H9 (cell line): ENCODE measurements at regions not wholly inside any gene's neighbourhood (a gene's known extent, or its start where the extent isn't known, plus 50 kb on each side); places are given as distances from the start of the nearest gene placed in this dataset.

ENCODE experiments used
- DNase-seq: peaks from one replicate; pipeline ENCODE4 v3.0.0-alpha.2; 2017
- H2AFZ ChIP-seq: one replicate; pipeline ENCODE4 v1.6.1; 2013; ENCODE audit warnings: mild to moderate bottlenecking, low read length, control low read depth, moderate library complexity
- H2AK5ac ChIP-seq: 2 replicates; pipeline ENCODE4 v1.6.1; 2013; ENCODE audit warnings: low read length, control low read depth, mixed read lengths; ENCODE audit not compliant: insufficient read length
- H2BK120ac ChIP-seq: one replicate; pipeline ENCODE4 v1.6.1; 2013; ENCODE audit warnings: low read depth, mild to moderate bottlenecking, low read length, control low read depth, inconsistent platforms; ENCODE audit not compliant: poor library complexity, severe bottlenecking
- H2BK12ac ChIP-seq: 2 replicates; pipeline ENCODE4 v1.6.1; 2013; ENCODE audit warnings: low read length, control low read depth, mixed read lengths, low read depth; ENCODE audit not compliant: insufficient read length
- H2BK15ac ChIP-seq: 2 replicates; pipeline ENCODE4 v1.6.1; 2013; ENCODE audit warnings: low read depth, low read length, control low read depth
- H2BK20ac ChIP-seq: one replicate; pipeline ENCODE4 v1.6.1; 2013; ENCODE audit warnings: low read depth, mild to moderate bottlenecking, low read length, control low read depth, inconsistent platforms; ENCODE audit not compliant: poor library complexity, severe bottlenecking
- H2BK5ac ChIP-seq: 2 replicates; pipeline ENCODE4 v1.6.1; 2013; ENCODE audit warnings: low read length, control low read depth, mixed read lengths; ENCODE audit not compliant: insufficient read length
- H3K14ac ChIP-seq: 2 replicates; pipeline ENCODE4 v1.6.1; 2013; ENCODE audit warnings: low read length, control low read depth; ENCODE audit not compliant: insufficient read depth
- H3K18ac ChIP-seq: 2 replicates; pipeline ENCODE4 v1.6.1; 2013; ENCODE audit warnings: low read depth, mild to moderate bottlenecking, mixed read lengths, low read length, control low read depth; ENCODE audit not compliant: insufficient read length
- H3K23ac ChIP-seq: 2 replicates; pipeline ENCODE4 v1.6.1; 2013; ENCODE audit warnings: low read length, control low read depth, mixed read lengths, low read depth; ENCODE audit not compliant: insufficient read length
- H3K23me2 ChIP-seq: 2 replicates; pipeline ENCODE4 v1.6.1; 2013; ENCODE audit warnings: low read depth, mild to moderate bottlenecking, mixed read lengths, low read length, control low read depth; ENCODE audit not compliant: insufficient read length, poor library complexity, severe bottlenecking
- H3K27ac ChIP-seq: 2 replicates; pipeline ENCODE4 v1.5.1; 2013; ENCODE audit warnings: low read length, control low read depth, mixed read lengths, low read depth; ENCODE audit not compliant: insufficient read length
- H3K27me3 ChIP-seq: 2 replicates; pipeline ENCODE4 v1.6.1; 2013; ENCODE audit warnings: low read length, control low read depth, inconsistent platforms; ENCODE audit not compliant: insufficient read depth
- H3K4ac ChIP-seq: 2 replicates; pipeline ENCODE4 v1.6.1; 2013; ENCODE audit warnings: low read depth, mild to moderate bottlenecking, control low read depth, inconsistent platforms, low read length, moderate library complexity
- H3K4me1 ChIP-seq: 2 replicates; pipeline ENCODE4 v1.6.1; 2013; ENCODE audit warnings: low read length, control low read depth, inconsistent platforms; ENCODE audit not compliant: insufficient read depth
- H3K4me2 ChIP-seq: 2 replicates; pipeline ENCODE4 v1.6.1; 2013; ENCODE audit warnings: low read length, control low read depth, mixed read lengths; ENCODE audit not compliant: insufficient read length, insufficient read depth
- H3K56ac ChIP-seq: 2 replicates; pipeline ENCODE4 v1.6.1; 2013; ENCODE audit warnings: low read depth, mild to moderate bottlenecking, mixed read lengths, low read length, control low read depth; ENCODE audit not compliant: insufficient read length
- H3K79me1 ChIP-seq: 2 replicates; pipeline ENCODE4 v1.6.1; 2013; ENCODE audit warnings: low read depth, mild to moderate bottlenecking, moderate library complexity, low read length, control low read depth, inconsistent platforms; ENCODE audit not compliant: insufficient read depth, poor library complexity, severe bottlenecking
- H3K79me2 ChIP-seq: 2 replicates; pipeline ENCODE4 v1.6.1; 2013; ENCODE audit warnings: low read length, control low read depth, inconsistent platforms; ENCODE audit not compliant: insufficient read depth
- H3K9ac ChIP-seq: 2 replicates; pipeline ENCODE4 v1.6.1; 2013; ENCODE audit warnings: low read length, control low read depth, mixed read lengths; ENCODE audit not compliant: insufficient read length; ENCODE audit errors: extremely low read depth
- H3K9me3 ChIP-seq: one replicate; pipeline ENCODE4 v1.6.1; 2013; ENCODE audit warnings: low read depth, low read length, inconsistent platforms; ENCODE audit not compliant: control insufficient read depth
- H3T11ph ChIP-seq: one replicate; pipeline ENCODE4 v1.6.1; 2013; ENCODE audit warnings: mild to moderate bottlenecking, low read length, control low read depth, inconsistent platforms
- H4K20me1 ChIP-seq: one replicate; pipeline ENCODE4 v1.6.1; 2013; ENCODE audit not compliant: control insufficient read depth, insufficient read length, insufficient read depth
- H4K5ac ChIP-seq: 2 replicates; pipeline ENCODE4 v1.6.1; 2013; ENCODE audit warnings: low read depth, mild to moderate bottlenecking, mixed read lengths, low read length, control low read depth; ENCODE audit not compliant: insufficient read length
- H4K8ac ChIP-seq: replicated peaks from 2 replicates; pipeline ENCODE4 v1.6.1; 2013; ENCODE audit warnings: low read length, control low read depth, mixed read lengths, low read depth; ENCODE audit not compliant: insufficient read length
- H4K91ac ChIP-seq: 2 replicates; pipeline ENCODE4 v1.6.1; 2013; ENCODE audit warnings: low read depth, mild to moderate bottlenecking, moderate library complexity, mixed read lengths, low read length, control low read depth; ENCODE audit not compliant: insufficient read length
- H3K27ac Mint-ChIP-seq, 3 experiments: 2 replicates in 2 of 3; 3 replicates in 1 of 3; pipeline ENCODE4 v1.8.0; 2020 to 2021; ENCODE audit warnings: mixed read lengths in 3 of 3, mild to moderate bottlenecking in 1 of 3, moderate library complexity in 1 of 3
- H3K27me3 Mint-ChIP-seq: 2 replicates; pipeline ENCODE4 v1.8.0; 2021; ENCODE audit warnings: low read depth, mild to moderate bottlenecking, moderate library complexity, mixed read lengths
- H3K36me3 Mint-ChIP-seq, 3 experiments: 2 replicates in 2 of 3; 3 replicates in 1 of 3; pipeline ENCODE4 v1.8.0; 2020 to 2021; ENCODE audit warnings: low read depth in 3 of 3, mixed read lengths in 3 of 3; ENCODE audit not compliant: insufficient read depth in 1 of 3
- H3K4me1 Mint-ChIP-seq, 2 experiments: 2 replicates each; pipeline ENCODE4 v1.8.0; 2020; ENCODE audit warnings: mixed read lengths in 2 of 2
- H3K4me3 Mint-ChIP-seq, 2 experiments: 2 replicates in 1 of 2; 3 replicates in 1 of 2; pipeline ENCODE4 v1.8.0; 2020 to 2021; ENCODE audit warnings: mild to moderate bottlenecking in 2 of 2, mixed read lengths in 2 of 2, moderate library complexity in 1 of 2
- H3K9me3 Mint-ChIP-seq, 2 experiments: 2 replicates in 1 of 2; 3 replicates in 1 of 2; pipeline ENCODE4 v1.8.0; 2020; ENCODE audit warnings: mild to moderate bottlenecking in 2 of 2, mixed read lengths in 2 of 2, moderate library complexity in 1 of 2
- TF ChIP-seq, protein P1 (sequence below): fragments of 200-600 bp; sonication (generic); conservative IDR thresholded peaks from 3 replicates; pipeline ENCODE4 v1.8.0; 2021; ENCODE audit warnings: antibody characterized with exemption, mild to moderate bottlenecking

GRCh38 chr12:78323226-78323625, 492.5 kb downstream of the NAV3 start:
- Histone ChIP-seq H2BK15ac (no peak overlapping the region), H3K4ac (no peak overlapping the region), H3K9ac (no peak overlapping the region), H3K4me2 (no peak overlapping the region), H2BK120ac (no peak overlapping the region), H3K14ac (no peak overlapping the region), H3K27me3 (no peaks in the 10 kb centered on the region), H4K8ac (no peak overlapping the region), H2AFZ (no peak overlapping the region), H3K79me2 (no peaks in the 10 kb centered on the region), H2BK12ac (no peak overlapping the region), H3K23ac (no peak overlapping the region), H3K18ac (no peak overlapping the region), H2BK20ac (no peak overlapping the region), H3K23me2 (no peaks in the 10 kb centered on the region), H3K4me1 (no peaks in the 10 kb centered on the region), H4K91ac (no peak overlapping the region), H2BK5ac (no peak overlapping the region), H3K56ac (no peak overlapping the region), H3K79me1 (no peaks in the 10 kb centered on the region), H4K20me1 (no peaks in the 10 kb centered on the region), H3K27ac (no peak overlapping the region), H3K9me3 (no peaks in the 10 kb centered on the region), H2AK5ac (no peak overlapping the region), H3T11ph (no peak overlapping the region), H4K5ac (no peak overlapping the region)
- DNase-seq = no peak
- Mint-ChIP-seq H3K9me3 (peaks cover 4 to 11% of the 10 kb centered on the region in 2 experiments), H3K36me3 (peaks cover 0 to 5% (median 0%) of the 10 kb centered on the region in 3 experiments; a peak in 2 of 7 replicates), H3K4me3 (no peak overlapping the region), H3K4me1 (no peaks in the 10 kb centered on the region), H3K27ac (no peak overlapping the region), H3K27me3 (no peaks in the 10 kb centered on the region)
- TF ChIP-seq, protein P1, sequence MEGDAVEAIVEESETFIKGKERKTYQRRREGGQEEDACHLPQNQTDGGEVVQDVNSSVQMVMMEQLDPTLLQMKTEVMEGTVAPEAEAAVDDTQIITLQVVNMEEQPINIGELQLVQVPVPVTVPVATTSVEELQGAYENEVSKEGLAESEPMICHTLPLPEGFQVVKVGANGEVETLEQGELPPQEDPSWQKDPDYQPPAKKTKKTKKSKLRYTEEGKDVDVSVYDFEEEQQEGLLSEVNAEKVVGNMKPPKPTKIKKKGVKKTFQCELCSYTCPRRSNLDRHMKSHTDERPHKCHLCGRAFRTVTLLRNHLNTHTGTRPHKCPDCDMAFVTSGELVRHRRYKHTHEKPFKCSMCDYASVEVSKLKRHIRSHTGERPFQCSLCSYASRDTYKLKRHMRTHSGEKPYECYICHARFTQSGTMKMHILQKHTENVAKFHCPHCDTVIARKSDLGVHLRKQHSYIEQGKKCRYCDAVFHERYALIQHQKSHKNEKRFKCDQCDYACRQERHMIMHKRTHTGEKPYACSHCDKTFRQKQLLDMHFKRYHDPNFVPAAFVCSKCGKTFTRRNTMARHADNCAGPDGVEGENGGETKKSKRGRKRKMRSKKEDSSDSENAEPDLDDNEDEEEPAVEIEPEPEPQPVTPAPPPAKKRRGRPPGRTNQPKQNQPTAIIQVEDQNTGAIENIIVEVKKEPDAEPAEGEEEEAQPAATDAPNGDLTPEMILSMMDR = no peak
